GM12878 (cell line): ENCODE measurements at regions not wholly inside any gene's neighbourhood (a gene's known extent, or its start where the extent isn't known, plus 50 kb on each side); places are given as distances from the start of the nearest gene placed in this dataset.

ENCODE experiments used
- ATAC-seq: fragments of 200-7000 bp; cut with Tn5 transposase; 3 replicates; pipeline ENCODE4 v1.9.1; 2020; ENCODE audit warnings: mild to moderate bottlenecking, moderate library complexity
- BruUV-seq: library from RNA; stranded (reverse); fragments of 400-500 nt; replicated peaks from 2 replicates; lab custom pipeline; 2021; lab: Mats Ljungman, UMichigan
- CTCF ChIA-PET: fragments of 300-600 bp; sonication (Branson Sonifier 250); formaldehyde crosslinking; extraction: SDS; loops from one replicate; lab custom pipeline; 2021; ENCODE audit warnings: inconsistent platforms; lab: Yijun Ruan, JAX
- POLR2A ChIA-PET: fragments of 350-600 bp; formaldehyde crosslinking; extraction: SDS; loops from one replicate; lab custom pipeline; 2021; ENCODE audit warnings: inconsistent platforms; lab: Charles Lee
- RAD21 ChIA-PET: fragments of 300-600 bp; sonication (Branson Sonifier 250); formaldehyde crosslinking; loops from one replicate; lab custom pipeline; 2023; ENCODE audit warnings: antibody characterized with exemption; ENCODE audit not compliant: unreplicated experiment; lab: Charles Lee
- SMC1A ChIA-PET: fragments of 300-600 bp; sonication (Branson Sonifier 250); formaldehyde crosslinking; loops from one replicate; lab custom pipeline; 2023; ENCODE audit not compliant: unreplicated experiment, uncharacterized antibody; lab: Charles Lee
- DNase-seq: peaks from one replicate; pipeline ENCODE4 v3.0.0-alpha.2; 2011; ENCODE audit warnings: low read depth, low spot score
- FAIRE-seq: peaks from 3 replicates; lab custom pipeline; 2011; peaks lifted over from hg19 to GRCh38; lab: Jason Lieb, UNC
- H2AFZ ChIP-seq: 2 replicates; pipeline ENCODE4 v1.6.0; 2011; ENCODE audit warnings: low read depth, low read length, control low read depth; ENCODE audit not compliant: control insufficient read depth
- H3K27ac ChIP-seq: 2 replicates; pipeline ENCODE4 v1.5.1; 2011; ENCODE audit warnings: control low read depth; ENCODE audit not compliant: control insufficient read depth, insufficient read depth
- H3K27me3 ChIP-seq, 2 experiments: replicated peaks in 1 of 2; 2 replicates each; pipeline versions ENCODE4 v1.6.0 to v1.6.1; 2011; ENCODE audit warnings: low read length in 1 of 2; ENCODE audit not compliant: control insufficient read depth in 2 of 2, insufficient read depth in 2 of 2
- H3K36me3 ChIP-seq, 2 experiments: 2 replicates each; pipeline ENCODE4 v1.5.1; 2011; ENCODE audit warnings: low read length in 1 of 2; ENCODE audit not compliant: control insufficient read depth in 2 of 2, insufficient read depth in 2 of 2
- H3K4me1 ChIP-seq: 2 replicates; pipeline ENCODE4 v1.6.1; 2011; ENCODE audit warnings: mild to moderate bottlenecking, low read length, moderate library complexity, mixed read lengths; ENCODE audit not compliant: control insufficient read depth, insufficient read depth
- H3K4me2 ChIP-seq: 2 replicates; pipeline ENCODE4 v1.6.0; 2011; ENCODE audit warnings: control low read depth; ENCODE audit not compliant: control insufficient read depth, insufficient read depth
- H3K4me3 ChIP-seq: fragments of 200-600 bp; sonication (generic); 2 replicates; pipeline ENCODE4 v1.5.1; 2016
- H3K79me2 ChIP-seq: 2 replicates; pipeline ENCODE4 v1.6.0; 2011; ENCODE audit warnings: low read length; ENCODE audit not compliant: control insufficient read depth, insufficient read depth
- H3K9ac ChIP-seq: 2 replicates; pipeline ENCODE4 v1.8.0; 2011; ENCODE audit warnings: low read length, control low read depth, mixed read lengths; ENCODE audit not compliant: control insufficient read depth, insufficient read depth
- H3K9me3 ChIP-seq: replicated peaks from 3 replicates; pipeline ENCODE4 v1.5.1; 2011; ENCODE audit warnings: mild to moderate bottlenecking, low read length; ENCODE audit not compliant: control insufficient read depth, insufficient read depth
- H4K20me1 ChIP-seq: 2 replicates; pipeline ENCODE4 v1.6.0; 2011; ENCODE audit not compliant: control insufficient read depth, insufficient read depth
- ETV6 ChIP-seq, 2 experiments: fragments of 450-650 bp in 1 of 2; IDR thresholded peaks in 1 of 2; conservative IDR thresholded peaks in 1 of 2; 2 replicates each; pipeline ENCODE4 v1.6.1; 2014; ENCODE audit warnings: antibody characterized with exemption in 1 of 2, borderline replicate concordance in 1 of 2, low read depth in 1 of 2, mild to moderate bottlenecking in 1 of 2, moderate library complexity in 1 of 2
- MEF2B ChIP-seq: fragments of 450-650 bp; IDR thresholded peaks from 2 replicates; pipeline ENCODE4 v1.6.1; 2018; ENCODE audit warnings: mild to moderate bottlenecking, moderate library complexity; ENCODE audit not compliant: partially characterized antibody, poor library complexity, severe bottlenecking
- POU2F2 ChIP-seq: IDR thresholded peaks from 3 replicates; pipeline ENCODE4 v1.6.1; 2011; ENCODE audit warnings: low read depth, mild to moderate bottlenecking, low read length, borderline replicate concordance
- WGBS: methylation state at CpG from one replicate; pipeline ENCODE4 v1.1.6; 2016; ENCODE audit warnings: low lambda C conversion rate; ENCODE audit not compliant: insufficient replicate concordance, insufficient coverage; ENCODE audit errors: missing lambda C conversion rate; 5-methylcytosine and 5-hydroxymethylcytosine counted together
- in situ Hi-C: fragments of 300-500 bp; cut with MboI; formaldehyde crosslinking; loops from 9 replicates; pipeline ENCODE4 v1.14.3; 2018; ENCODE audit warnings: mixed read lengths
- intact Hi-C: fragments of 100-400 bp; cut with micrococcal nuclease; formaldehyde crosslinking; loops from one replicate; pipeline ENCODE4 v1.14.2; 2022; ENCODE audit not compliant: unreplicated experiment
- TF ChIP-seq, protein P1 (sequence below): fragments of 450-650 bp; formaldehyde crosslinking; IDR thresholded peaks from 2 replicates; pipeline ENCODE4 v1.4.0; 2020; ENCODE audit warnings: mild to moderate bottlenecking, moderate library complexity

DNA sequence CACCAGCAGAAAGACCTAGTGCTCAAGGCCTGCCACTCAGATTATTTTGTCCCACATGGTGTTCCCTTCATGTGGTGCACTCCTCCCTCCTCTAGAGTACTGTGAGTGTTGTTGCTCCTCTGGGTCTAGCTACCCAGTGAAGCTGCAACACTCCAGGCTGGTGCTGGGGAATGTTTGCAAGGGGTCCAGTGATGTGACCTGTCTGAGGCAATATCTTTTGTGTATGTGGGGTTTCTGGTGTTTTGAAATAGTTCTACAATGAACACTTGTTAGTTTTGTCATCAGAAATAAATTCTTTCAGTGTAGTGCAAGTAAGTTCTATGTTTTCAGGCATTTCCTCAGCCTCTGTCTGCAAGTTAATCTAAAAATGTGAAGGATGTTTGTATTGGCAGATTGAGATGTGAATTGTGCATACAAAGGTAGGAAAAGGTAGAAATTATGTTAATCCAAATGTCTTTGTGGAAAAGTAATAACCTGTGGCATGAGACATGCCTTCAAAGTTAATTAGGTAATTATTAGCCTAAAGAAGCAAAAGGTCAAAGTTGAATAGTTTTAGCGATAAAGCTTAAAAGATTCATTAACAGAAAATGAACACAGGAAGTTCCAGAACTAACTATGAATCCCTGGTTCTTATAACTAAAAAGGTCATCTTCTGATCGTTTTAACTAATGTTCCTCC is 616.8 kb downstream of the LTN1 start:
- Histone ChIP-seq H3K9ac (no peak overlapping the region), H2AFZ (no peak overlapping the region), H3K4me2 (no peak overlapping the region), H4K20me1 (no peaks in the 10 kb centered on the region), H3K36me3 (no peaks in the 10 kb centered on the region), H3K79me2 (no peaks in the 10 kb centered on the region), H3K27me3 (no peaks in the 10 kb centered on the region), H3K4me1 (no peaks in the 10 kb centered on the region), H3K27ac (no peak overlapping the region), H3K4me3 (no peak overlapping the region), H3K9me3 (no peaks in the 10 kb centered on the region)
- intact Hi-C loops: no loop called here
- CTCF ChIA-PET: no interaction called here
- in situ Hi-C loops: no loop called here
- WGBS: 16% methylated on average over 2 of the region's 2 CpGs
- RAD21 ChIA-PET: no interaction called here
- BruUV-seq: no TSS peak
- SMC1A ChIA-PET: no interaction called here
- DNase-seq: no peak
- FAIRE-seq: no peak
- POLR2A ChIA-PET: no interaction called here
- ATAC-seq: no peak
- TF ChIP-seq MEF2B: no peak
- no peak for TF ChIP-seq POU2F2
- no peak for TF ChIP-seq ETV6 (conservative IDR thresholded peaks at IDR 0.05 in 1 of 2, IDR thresholded peaks at IDR 0.05 in 1 of 2; ENCODE audit: borderline replicate concordance in 1 of 2, low read depth in 1 of 2)
- TF ChIP-seq, protein P1, sequence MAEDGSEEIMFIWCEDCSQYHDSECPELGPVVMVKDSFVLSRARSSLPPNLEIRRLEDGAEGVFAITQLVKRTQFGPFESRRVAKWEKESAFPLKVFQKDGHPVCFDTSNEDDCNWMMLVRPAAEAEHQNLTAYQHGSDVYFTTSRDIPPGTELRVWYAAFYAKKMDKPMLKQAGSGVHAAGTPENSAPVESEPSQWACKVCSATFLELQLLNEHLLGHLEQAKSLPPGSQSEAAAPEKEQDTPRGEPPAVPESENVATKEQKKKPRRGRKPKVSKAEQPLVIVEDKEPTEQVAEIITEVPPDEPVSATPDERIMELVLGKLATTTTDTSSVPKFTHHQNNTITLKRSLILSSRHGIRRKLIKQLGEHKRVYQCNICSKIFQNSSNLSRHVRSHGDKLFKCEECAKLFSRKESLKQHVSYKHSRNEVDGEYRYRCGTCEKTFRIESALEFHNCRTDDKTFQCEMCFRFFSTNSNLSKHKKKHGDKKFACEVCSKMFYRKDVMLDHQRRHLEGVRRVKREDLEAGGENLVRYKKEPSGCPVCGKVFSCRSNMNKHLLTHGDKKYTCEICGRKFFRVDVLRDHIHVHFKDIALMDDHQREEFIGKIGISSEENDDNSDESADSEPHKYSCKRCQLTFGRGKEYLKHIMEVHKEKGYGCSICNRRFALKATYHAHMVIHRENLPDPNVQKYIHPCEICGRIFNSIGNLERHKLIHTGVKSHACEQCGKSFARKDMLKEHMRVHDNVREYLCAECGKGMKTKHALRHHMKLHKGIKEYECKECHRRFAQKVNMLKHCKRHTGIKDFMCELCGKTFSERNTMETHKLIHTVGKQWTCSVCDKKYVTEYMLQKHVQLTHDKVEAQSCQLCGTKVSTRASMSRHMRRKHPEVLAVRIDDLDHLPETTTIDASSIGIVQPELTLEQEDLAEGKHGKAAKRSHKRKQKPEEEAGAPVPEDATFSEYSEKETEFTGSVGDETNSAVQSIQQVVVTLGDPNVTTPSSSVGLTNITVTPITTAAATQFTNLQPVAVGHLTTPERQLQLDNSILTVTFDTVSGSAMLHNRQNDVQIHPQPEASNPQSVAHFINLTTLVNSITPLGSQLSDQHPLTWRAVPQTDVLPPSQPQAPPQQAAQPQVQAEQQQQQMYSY (CRISPR knock-in tag): no peak
